ENCODE measurements at regions not wholly inside any gene's neighbourhood (a gene's known extent, or its start where the extent isn't known, plus 50 kb on each side); places are given as distances from the start of the nearest gene placed in this dataset.

GRCh38 chr5:34533582-34534522 lies 122.3 kb upstream of the RAI14 start:
- no peak for DNase-seq (ENCODE audit: low spot score)

- DNase-seq (ENCODE audit: low spot score), result no peak
These were observed 121.5 kb upstream of the RAI14 start for GRCh38 chr5:34534523-34535103.

GRCh38 chr5:34535433-34535832 lies 120.7 kb upstream of the RAI14 start:
- DNase-seq (ENCODE audit: low spot score), result no peak

GRCh38 chr5:34535944-34536623 lies 120.0 kb upstream of the RAI14 start:
- DNase-seq (ENCODE audit: low spot score), result no peak

GRCh38 chr5:34536699-34537098 lies 119.4 kb upstream of the RAI14 start:
- no peak for DNase-seq (ENCODE audit: low spot score)

GRCh38 chr5:34538026-34538672 lies 118.0 kb upstream of the RAI14 start:
- DNase-seq (ENCODE audit: low spot score), result no peak

GRCh38 chr5:34539183-34539582 lies 116.9 kb upstream of the RAI14 start:
- no peak for DNase-seq (ENCODE audit: low spot score)

GRCh38 chr5:34541067-34541466 lies 115.1 kb upstream of the RAI14 start:
- DNase-seq (ENCODE audit: low spot score), result no peak

GRCh38 chr5:34542818-34543217 lies 113.3 kb upstream of the RAI14 start:
- no peak for DNase-seq (ENCODE audit: low spot score)

GRCh38 chr5:34543687-34544086 lies 112.4 kb upstream of the RAI14 start:
- DNase-seq (ENCODE audit: low spot score), result no peak

GRCh38 chr5:34544403-34544802 lies 111.7 kb upstream of the RAI14 start:
- DNase-seq (ENCODE audit: low spot score), result no peak

- no peak for DNase-seq (ENCODE audit: low spot score)
These were observed 111.0 kb upstream of the RAI14 start for GRCh38 chr5:34545164-34545563.

- no peak for DNase-seq (ENCODE audit: low spot score)
These were observed 110.5 kb upstream of the RAI14 start for GRCh38 chr5:34545626-34546025.

- no peak for DNase-seq (ENCODE audit: low spot score)
These were observed 108.6 kb upstream of the RAI14 start for GRCh38 chr5:34547300-34548085.

GRCh38 chr5:34548086-34548403 lies 108.1 kb upstream of the RAI14 start:
- no peak for DNase-seq (ENCODE audit: low spot score)

- no peak for DNase-seq (ENCODE audit: low spot score)
These were observed 105.9 kb upstream of the RAI14 start for GRCh38 chr5:34550247-34550646.

- DNase-seq (ENCODE audit: low spot score), result no peak
These were observed 105.2 kb upstream of the RAI14 start for GRCh38 chr5:34550964-34551363.

GRCh38 chr5:34551911-34552433 lies 104.2 kb upstream of the RAI14 start:
- DNase-seq (ENCODE audit: low spot score), result no peak

- no peak for DNase-seq (ENCODE audit: low spot score)
These were observed 103.4 kb upstream of the RAI14 start for GRCh38 chr5:34552686-34553085.

- DNase-seq (ENCODE audit: low spot score), result no peak
These were observed 102.5 kb upstream of the RAI14 start for GRCh38 chr5:34553581-34553980.

- DNase-seq (ENCODE audit: low spot score), result no peak
These were observed 101.5 kb upstream of the RAI14 start for GRCh38 chr5:34554641-34555040.
